Right atrium auricular region (tissue), 2 donors: ENCODE measurements at regions not wholly inside any gene's neighbourhood (a gene's known extent, or its start where the extent isn't known, plus 50 kb on each side); places are given as distances from the start of the nearest gene placed in this dataset.
A peak's percentile ranks its signal among the peaks of the same experiment; 100 is the strongest.

Experiments
- DNase-seq: peaks from one replicate; pipeline ENCODE4 v3.0.0-alpha.2; 2019; ENCODE audit warnings: low spot score
- H3K27ac ChIP-seq, 2 donors: fragments of 200-600 bp; sonication (generic); 1 replicate in 1 of 2; 2 replicates in 1 of 2; pipeline ENCODE4 v1.5.1; 2016 to 2019
- H3K27me3 ChIP-seq, 2 donors: fragments of 200-600 bp; sonication (generic); one replicate each; pipeline versions ENCODE4 v1.5.1 to v1.6.0; 2017 to 2019
- H3K36me3 ChIP-seq: fragments of 200-600 bp; sonication (generic); one replicate; pipeline ENCODE4 v1.5.1; 2016
- H3K4me1 ChIP-seq, 2 donors: fragments of 200-600 bp; sonication (generic); one replicate each; pipeline versions ENCODE4 v1.5.1 to v1.6.0; 2017 to 2019
- H3K4me3 ChIP-seq, 2 donors: fragments of 200-600 bp; sonication (generic); 1 replicate in 1 of 2; 2 replicates in 1 of 2; pipeline ENCODE4 v1.5.1; 2017 to 2019; ENCODE audit warnings: mild to moderate bottlenecking in 1 of 2, moderate library complexity in 1 of 2
- H3K9me3 ChIP-seq, 2 donors: fragments of 200-600 bp; sonication (generic); one replicate each; pipeline ENCODE4 v1.5.1; 2019
- TF ChIP-seq, protein P1 (sequence below), 2 donors: fragments of 200-600 bp; sonication (generic); IDR thresholded peaks; one replicate each; pipeline ENCODE4 v1.5.1; 2019; ENCODE audit warnings: antibody characterized with exemption in 2 of 2

DNA sequence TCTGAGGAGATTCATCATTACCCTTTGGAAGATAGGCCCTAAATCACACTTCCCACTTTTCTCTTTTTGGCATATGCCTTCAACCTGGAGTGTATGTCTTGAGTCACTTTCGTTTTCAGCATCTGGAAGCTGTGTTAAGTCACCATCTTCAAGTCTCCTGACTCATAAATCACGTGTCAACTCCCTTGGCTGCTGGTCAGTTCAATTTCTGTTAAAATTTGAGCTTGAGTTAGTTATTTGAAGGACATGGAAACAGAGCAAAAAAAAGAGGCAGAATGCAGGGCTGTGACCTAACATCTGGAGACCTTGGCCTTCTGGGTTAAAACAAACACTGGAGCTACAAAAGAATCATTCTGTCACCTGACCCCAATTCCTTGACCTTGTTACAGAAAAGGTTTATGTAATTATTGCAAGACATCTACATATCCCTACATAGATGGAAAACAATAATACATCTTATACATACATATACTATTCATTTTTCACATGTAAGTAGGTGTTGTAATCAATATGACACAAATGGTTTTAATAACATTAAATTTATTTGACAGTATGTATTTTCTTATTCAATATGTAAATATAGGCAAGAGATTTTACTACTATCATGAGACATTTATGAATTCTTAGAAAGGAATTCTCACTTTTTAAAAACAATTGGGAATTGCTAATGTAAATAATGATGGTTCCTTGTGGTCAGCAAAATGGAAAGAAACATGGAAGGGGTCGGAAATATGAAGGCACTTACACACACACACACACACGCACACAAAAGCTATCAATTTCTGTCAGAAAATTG is 169.7 kb upstream of the PHYHIPL start:
- Histone ChIP-seq H3K4me3 (no peak overlapping the region), H3K36me3 (no peaks in the 10 kb centered on the region), H3K27me3 (no peaks in the 10 kb centered on the region), H3K27ac (peak overlapping the region; percentile 20 to 32), H3K4me1 (peaks cover 0 to 16% of the 10 kb centered on the region in 2 donors), H3K9me3 (no peaks in the 10 kb centered on the region)
- TF ChIP-seq, protein P1, sequence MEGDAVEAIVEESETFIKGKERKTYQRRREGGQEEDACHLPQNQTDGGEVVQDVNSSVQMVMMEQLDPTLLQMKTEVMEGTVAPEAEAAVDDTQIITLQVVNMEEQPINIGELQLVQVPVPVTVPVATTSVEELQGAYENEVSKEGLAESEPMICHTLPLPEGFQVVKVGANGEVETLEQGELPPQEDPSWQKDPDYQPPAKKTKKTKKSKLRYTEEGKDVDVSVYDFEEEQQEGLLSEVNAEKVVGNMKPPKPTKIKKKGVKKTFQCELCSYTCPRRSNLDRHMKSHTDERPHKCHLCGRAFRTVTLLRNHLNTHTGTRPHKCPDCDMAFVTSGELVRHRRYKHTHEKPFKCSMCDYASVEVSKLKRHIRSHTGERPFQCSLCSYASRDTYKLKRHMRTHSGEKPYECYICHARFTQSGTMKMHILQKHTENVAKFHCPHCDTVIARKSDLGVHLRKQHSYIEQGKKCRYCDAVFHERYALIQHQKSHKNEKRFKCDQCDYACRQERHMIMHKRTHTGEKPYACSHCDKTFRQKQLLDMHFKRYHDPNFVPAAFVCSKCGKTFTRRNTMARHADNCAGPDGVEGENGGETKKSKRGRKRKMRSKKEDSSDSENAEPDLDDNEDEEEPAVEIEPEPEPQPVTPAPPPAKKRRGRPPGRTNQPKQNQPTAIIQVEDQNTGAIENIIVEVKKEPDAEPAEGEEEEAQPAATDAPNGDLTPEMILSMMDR (IDR thresholded peaks at IDR 0.05), result no peak
- no peak for DNase-seq

DNA sequence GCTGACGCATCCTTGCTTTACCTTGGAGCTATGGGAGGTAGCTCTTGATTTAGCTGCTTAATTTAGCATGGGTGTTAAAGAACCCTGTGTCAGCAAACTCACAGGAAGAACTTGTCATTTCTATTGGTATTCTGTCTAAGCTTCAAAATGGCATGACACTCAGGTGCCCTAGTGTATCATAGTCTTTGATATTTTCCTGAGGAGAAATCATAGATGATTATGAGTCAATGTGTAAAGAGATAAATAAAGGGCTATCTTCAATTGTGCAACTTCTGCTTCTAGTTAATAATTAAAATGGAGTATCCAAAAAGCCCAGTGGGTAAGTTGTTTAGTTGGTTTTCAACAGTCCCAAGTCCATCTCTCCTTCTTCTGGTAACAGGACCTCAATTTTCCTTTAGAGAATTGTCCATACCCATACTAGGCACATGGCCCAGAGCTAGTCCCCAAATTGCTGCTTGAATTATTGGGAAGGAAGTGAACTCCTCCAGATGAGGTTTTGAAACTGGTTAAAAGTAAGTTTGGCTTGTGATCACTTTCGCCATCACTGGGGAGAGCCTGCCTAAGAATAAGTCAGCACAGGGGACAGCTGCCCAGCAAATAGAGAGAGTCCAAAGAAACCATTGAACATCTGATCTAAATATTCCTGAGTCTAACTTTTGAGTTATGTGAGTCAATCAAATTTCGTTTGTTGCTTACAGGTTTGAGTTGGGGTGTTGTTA is 169.0 kb upstream of the PHYHIPL start:
- Histone ChIP-seq H3K27ac (no peak overlapping the region), H3K4me3 (no peak overlapping the region), H3K4me1 (peaks cover 0 to 16% of the 10 kb centered on the region in 2 donors), H3K9me3 (no peaks in the 10 kb centered on the region), H3K27me3 (no peaks in the 10 kb centered on the region), H3K36me3 (no peaks in the 10 kb centered on the region)
- DNase-seq, result no peak
- TF ChIP-seq, protein P1 (IDR thresholded peaks at IDR 0.05), result no peak

DNA sequence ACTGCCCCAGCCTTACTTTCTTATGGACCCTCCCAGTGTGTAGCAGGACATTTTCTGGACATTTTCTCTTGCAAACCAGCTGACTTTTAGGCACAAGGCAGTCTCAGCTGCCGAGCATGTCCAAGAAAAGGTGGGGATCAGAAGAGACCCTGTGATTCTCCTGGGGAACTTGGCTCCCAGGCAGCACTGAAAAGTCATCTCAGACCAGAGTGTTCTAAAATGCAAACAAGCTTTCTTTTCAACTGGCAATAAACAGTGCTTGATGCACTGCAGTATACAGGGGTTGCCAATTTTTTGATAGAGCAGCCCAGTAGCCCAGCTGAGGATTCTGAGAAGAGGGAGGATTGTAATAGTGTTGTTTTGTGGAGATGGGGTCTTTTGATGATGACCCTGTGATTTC is 168.0 kb upstream of the PHYHIPL start:
- Histone ChIP-seq H3K4me1 (peaks cover 0 to 8% of the 10 kb centered on the region in 2 donors), H3K36me3 (no peaks in the 10 kb centered on the region), H3K27ac (no peak overlapping the region), H3K9me3 (no peaks in the 10 kb centered on the region), H3K27me3 (no peaks in the 10 kb centered on the region), H3K4me3 (no peak overlapping the region)
- DNase-seq, result no peak
- TF ChIP-seq, protein P1 (IDR thresholded peaks at IDR 0.05), result no peak

DNA sequence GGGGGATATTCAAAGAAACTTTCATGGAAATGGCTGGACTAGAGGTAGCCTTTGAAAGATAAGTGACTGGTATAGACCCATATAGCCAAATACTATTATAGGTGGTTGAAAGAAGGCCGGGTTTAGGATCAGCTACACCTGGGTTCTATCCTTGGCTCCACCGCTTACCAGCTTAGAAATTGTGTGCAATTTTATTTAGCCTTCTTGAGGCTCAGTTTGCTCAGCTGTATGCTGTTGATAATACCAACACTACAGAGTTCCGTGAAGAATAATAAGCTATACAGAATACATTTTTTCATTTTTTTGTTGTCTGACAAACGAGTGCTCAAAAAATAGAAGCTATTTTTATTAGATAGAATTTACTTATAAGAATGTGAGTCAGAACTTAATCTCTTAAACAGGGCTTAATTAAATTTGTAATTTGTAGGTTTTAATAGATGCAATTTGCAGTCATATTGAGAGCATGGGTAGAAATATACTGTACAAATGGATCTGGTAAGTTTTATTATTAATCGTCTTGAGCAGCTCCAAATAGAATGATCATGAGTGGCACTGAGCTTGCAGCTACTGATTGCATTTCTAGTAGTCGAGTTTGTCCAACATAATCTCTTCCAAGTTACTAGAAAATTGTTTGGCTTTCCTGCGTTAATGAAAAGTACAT is 164.3 kb upstream of the PHYHIPL start:
- TF ChIP-seq, protein P1 (IDR thresholded peaks at IDR 0.05), result no peak
- no peak for DNase-seq
- no peak overlapping the region for H3K27ac ChIP-seq
- H3K36me3 ChIP-seq, result no peaks in the 10 kb centered on the region
- H3K9me3 ChIP-seq, result no peaks in the 10 kb centered on the region
- H3K27me3 ChIP-seq, result no peaks in the 10 kb centered on the region
- no peaks in the 10 kb centered on the region for H3K4me1 ChIP-seq
- no peak overlapping the region for H3K4me3 ChIP-seq

DNA sequence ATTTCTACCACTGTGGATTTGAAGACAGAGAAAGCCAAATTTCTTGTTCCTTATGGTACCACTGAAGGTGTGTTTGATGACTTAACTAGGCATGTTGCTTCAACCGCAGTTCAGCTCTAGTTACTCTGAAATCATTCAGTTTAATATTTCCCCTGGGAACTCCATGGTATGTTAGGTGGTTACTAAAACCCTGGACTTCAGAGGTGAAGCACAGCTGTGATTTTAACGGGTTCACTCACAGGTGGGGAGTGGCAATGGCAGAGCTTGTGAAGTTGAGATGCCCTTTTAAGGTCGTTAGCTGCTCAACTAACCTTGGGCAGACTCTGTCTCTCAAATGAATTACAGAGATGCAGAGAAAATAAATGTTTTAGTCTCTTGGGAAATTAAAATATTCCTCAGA is 163.6 kb upstream of the PHYHIPL start:
- no peak overlapping the region for H3K4me3 ChIP-seq
- no peak overlapping the region for H3K27ac ChIP-seq
- TF ChIP-seq, protein P1 (IDR thresholded peaks at IDR 0.05), result no peak
- H3K9me3 ChIP-seq, result no peaks in the 10 kb centered on the region
- no peak for DNase-seq
- no peaks in the 10 kb centered on the region for H3K27me3 ChIP-seq
- no peaks in the 10 kb centered on the region for H3K36me3 ChIP-seq
- H3K4me1 ChIP-seq, result no peaks in the 10 kb centered on the region
